GM12865 (cell line): ENCODE measurements at regions not wholly inside any gene's neighbourhood (a gene's known extent, or its start where the extent isn't known, plus 50 kb on each side); places are given as distances from the start of the nearest gene placed in this dataset.

ENCODE experiments used
- DNase-seq: peaks from one replicate; pipeline ENCODE4 v3.0.0; 2010; ENCODE audit warnings: low read depth
- H3K4me3 ChIP-seq: 2 replicates; pipeline ENCODE4 v1.5.1; 2011; ENCODE audit warnings: mild to moderate bottlenecking, low read depth, low read length, control low read depth
- TF ChIP-seq, protein P1 (sequence below): IDR thresholded peaks from 2 replicates; pipeline ENCODE4 v1.5.1; 2011; ENCODE audit warnings: low read length, control low read depth, low read depth, inconsistent platforms; ENCODE audit not compliant: insufficient read depth; ENCODE audit errors: missing control alignments

DNA sequence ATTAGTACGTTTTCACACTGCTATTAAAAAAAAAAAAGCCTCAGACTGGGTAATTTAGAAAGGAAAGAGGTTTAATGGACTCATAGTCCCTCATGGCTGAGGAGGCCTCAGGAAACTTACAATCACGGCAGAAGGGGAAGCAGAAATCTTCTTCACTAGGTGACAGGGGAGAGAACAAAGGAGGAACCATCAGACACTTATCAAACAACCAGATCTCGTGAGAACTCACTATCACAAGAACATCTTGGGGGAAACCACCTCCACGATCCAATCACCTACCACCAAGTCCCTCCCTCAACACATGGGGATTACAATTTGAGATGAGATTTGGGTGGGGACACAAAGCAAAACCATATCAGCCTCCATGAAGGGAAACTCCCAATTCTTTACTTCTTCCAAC is 85.2 kb upstream of the MAFB start:
- no peak overlapping the region for H3K4me3 ChIP-seq
- no peak for DNase-seq
- TF ChIP-seq, protein P1, sequence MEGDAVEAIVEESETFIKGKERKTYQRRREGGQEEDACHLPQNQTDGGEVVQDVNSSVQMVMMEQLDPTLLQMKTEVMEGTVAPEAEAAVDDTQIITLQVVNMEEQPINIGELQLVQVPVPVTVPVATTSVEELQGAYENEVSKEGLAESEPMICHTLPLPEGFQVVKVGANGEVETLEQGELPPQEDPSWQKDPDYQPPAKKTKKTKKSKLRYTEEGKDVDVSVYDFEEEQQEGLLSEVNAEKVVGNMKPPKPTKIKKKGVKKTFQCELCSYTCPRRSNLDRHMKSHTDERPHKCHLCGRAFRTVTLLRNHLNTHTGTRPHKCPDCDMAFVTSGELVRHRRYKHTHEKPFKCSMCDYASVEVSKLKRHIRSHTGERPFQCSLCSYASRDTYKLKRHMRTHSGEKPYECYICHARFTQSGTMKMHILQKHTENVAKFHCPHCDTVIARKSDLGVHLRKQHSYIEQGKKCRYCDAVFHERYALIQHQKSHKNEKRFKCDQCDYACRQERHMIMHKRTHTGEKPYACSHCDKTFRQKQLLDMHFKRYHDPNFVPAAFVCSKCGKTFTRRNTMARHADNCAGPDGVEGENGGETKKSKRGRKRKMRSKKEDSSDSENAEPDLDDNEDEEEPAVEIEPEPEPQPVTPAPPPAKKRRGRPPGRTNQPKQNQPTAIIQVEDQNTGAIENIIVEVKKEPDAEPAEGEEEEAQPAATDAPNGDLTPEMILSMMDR: no peak

DNA sequence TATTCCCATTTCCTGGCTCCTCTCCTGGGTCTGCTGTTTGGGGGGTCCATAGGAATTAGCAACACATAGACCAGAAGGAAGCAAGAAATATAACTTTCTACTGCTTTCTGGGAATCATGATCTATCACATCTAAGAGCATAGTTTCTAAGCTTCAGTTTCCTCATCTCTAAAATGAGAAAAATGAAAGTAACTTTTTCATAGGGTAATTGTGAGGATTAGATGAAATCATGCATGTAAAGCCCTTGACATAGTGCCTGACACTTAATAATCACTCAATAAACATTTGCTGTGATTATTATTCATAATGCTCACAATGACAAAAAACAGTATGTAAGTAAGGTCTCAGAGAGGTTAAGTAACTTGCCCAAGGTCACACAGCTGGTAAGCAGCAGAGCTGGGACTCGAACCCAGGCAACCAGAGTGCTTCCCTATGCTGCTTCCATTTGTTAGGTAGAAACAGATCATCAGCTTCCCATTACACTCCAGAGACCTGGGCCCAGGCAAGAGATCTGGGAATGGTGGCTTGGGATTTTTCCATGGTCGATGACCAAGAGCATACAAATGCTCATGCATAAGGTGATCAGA is 86.6 kb upstream of the MAFB start:
- H3K4me3 ChIP-seq: no peak overlapping the region
- DNase-seq: no peak
- TF ChIP-seq, protein P1: no peak

DNA sequence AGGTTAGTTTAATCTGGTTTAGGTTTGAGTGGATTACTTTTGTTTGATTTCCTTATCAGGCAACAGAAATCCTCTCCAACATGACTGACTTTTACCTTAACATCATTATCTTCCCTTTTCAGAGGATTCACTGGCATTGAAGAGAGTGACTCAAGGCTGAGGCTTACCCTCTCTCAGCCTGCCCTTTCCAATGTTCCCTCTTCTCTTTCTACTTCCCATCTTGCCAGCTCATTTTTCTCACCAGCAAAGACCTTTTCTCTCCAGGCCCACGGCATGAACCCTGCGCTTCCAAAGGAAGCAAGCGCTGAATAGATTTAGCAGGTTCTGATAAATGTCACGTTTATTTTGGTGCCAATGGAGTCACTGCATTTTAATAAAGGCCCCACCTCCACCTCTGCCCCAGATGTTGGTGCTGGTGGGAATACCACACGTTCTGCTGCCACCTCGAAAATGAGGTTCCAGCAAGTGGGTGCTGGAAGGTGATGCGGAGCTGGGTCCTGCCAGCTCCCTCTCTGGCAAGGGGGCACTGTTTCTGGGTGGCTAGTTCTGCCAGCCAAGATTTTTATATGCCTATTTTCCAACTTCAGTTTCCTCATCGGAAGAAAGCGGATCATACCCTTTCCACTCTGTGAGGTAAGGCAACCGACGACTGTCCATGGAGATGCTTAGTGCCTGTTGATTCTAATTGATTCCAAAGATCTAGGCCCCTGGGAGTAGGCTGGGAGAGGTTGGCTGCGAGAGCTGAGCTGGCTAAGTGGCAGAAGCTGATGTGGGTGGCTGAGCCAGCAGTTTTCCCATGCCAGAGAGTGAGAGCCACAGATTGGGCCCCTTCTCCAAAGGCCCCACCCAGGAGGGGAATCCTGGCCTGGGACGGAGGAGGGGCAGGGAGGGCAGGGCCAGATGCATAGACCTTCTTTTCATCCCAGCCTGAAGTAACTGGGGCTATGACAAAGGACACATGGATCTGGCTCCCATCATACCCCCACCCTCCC is 87.7 kb upstream of the MAFB start:
- DNase-seq: no peak
- no peak overlapping the region for H3K4me3 ChIP-seq
- TF ChIP-seq, protein P1: no peak

- TF ChIP-seq, protein P1: no peak
- H3K4me3 ChIP-seq: no peak overlapping the region
- DNase-seq: no peak
Observed at GRCh38 chr20:40777653-40778052, 88.6 kb upstream of the MAFB start.

GRCh38 chr20:40778894-40779496 is 90.0 kb upstream of the MAFB start:
- TF ChIP-seq, protein P1: no peak
- DNase-seq: no peak
- H3K4me3 ChIP-seq: no peak overlapping the region

- H3K4me3 ChIP-seq: no peak overlapping the region
- no peak for DNase-seq
- TF ChIP-seq, protein P1: no peak
Observed at GRCh38 chr20:40781327-40782042, 92.4 kb upstream of the MAFB start.
